H1 (cell line): ENCODE measurements at regions not wholly inside any gene's neighbourhood (a gene's known extent, or its start where the extent isn't known, plus 50 kb on each side); places are given as distances from the start of the nearest gene placed in this dataset.

Experiments
- CBX5 ChIP-seq: fragments of 300-800, 300-1000 bp; sonication (generic); IDR thresholded peaks from 2 replicates; pipeline ENCODE4 v1.7.1; 2016; ENCODE audit warnings: antibody characterized with exemption, low read length, low read depth
- CHD1 ChIP-seq: IDR thresholded peaks from 2 replicates; pipeline ENCODE4 v1.6.1; 2012; ENCODE audit warnings: low read depth, low read length, improper control_type of control experiment
- CREB1 ChIP-seq: IDR thresholded peaks from 2 replicates; pipeline ENCODE4 v1.6.1; 2012; ENCODE audit warnings: inconsistent platforms
- CTBP2 ChIP-seq: IDR thresholded peaks from 2 replicates; pipeline ENCODE4 v1.7.0; 2011; ENCODE audit warnings: borderline replicate concordance, mild to moderate bottlenecking, moderate library complexity, mixed read lengths, low read length; ENCODE audit not compliant: insufficient read depth, insufficient read length
- EP300 ChIP-seq, 2 experiments: IDR thresholded peaks; 1 replicate in 1 of 2; 2 replicates in 1 of 2; pipeline ENCODE4 v1.6.1; 2011 to 2012; ENCODE audit warnings: low read depth in 2 of 2, low read length in 2 of 2, mild to moderate bottlenecking in 2 of 2, borderline replicate concordance in 1 of 2, inconsistent platforms in 1 of 2, moderate library complexity in 1 of 2
- FOSL1 ChIP-seq: IDR thresholded peaks from 2 replicates; pipeline ENCODE4 v1.6.1; 2011; ENCODE audit warnings: mild to moderate bottlenecking, low read depth, low read length, moderate library complexity; ENCODE audit not compliant: insufficient read depth
- GABPA ChIP-seq: IDR thresholded peaks from 2 replicates; pipeline ENCODE4 v1.6.1; 2011; ENCODE audit warnings: mild to moderate bottlenecking, low read length, moderate library complexity, borderline replicate concordance; ENCODE audit not compliant: insufficient read depth
- HDAC6 ChIP-seq: IDR thresholded peaks from one replicate; pipeline ENCODE4 v1.7.1; 2012; ENCODE audit warnings: low read depth, mild to moderate bottlenecking, inconsistent platforms, low read length, moderate library complexity
- JUN ChIP-seq: IDR thresholded peaks from 2 replicates; pipeline ENCODE4 v1.6.1; 2011; ENCODE audit warnings: low read depth, mild to moderate bottlenecking, improper control_type of control experiment, low read length
- KDM1A ChIP-seq: fragments of 200-600, 300-600 bp; sonication (generic); IDR thresholded peaks from 2 replicates; pipeline ENCODE4 v1.7.1; 2016; ENCODE audit warnings: mild to moderate bottlenecking, low read length, borderline replicate concordance
- KDM5A ChIP-seq: fragments of 200-600 bp; IDR thresholded peaks from 2 replicates; pipeline ENCODE4 v1.7.1; 2012; ENCODE audit warnings: mild to moderate bottlenecking, low read length, inconsistent platforms, mixed read lengths
- MAFK ChIP-seq: IDR thresholded peaks from 2 replicates; pipeline ENCODE4 v1.6.1; 2012; ENCODE audit warnings: low read depth, mild to moderate bottlenecking, improper control_type of control experiment, low read length
- POLR2AphosphoS5 ChIP-seq: IDR thresholded peaks from 2 replicates; pipeline ENCODE4 v1.6.1; 2011; ENCODE audit warnings: low read depth, low read length
- POU5F1 ChIP-seq: IDR thresholded peaks from 2 replicates; pipeline ENCODE4 v1.6.1; 2011; ENCODE audit warnings: low read depth, mild to moderate bottlenecking, low read length, moderate library complexity
- RAD21 ChIP-seq, 2 experiments: IDR thresholded peaks in 1 of 2; conservative IDR thresholded peaks in 1 of 2; 2 replicates each; pipeline ENCODE4 v1.6.1; 2011; ENCODE audit warnings: low read depth in 2 of 2, low read length in 2 of 2, improper control_type of control experiment in 1 of 2, inconsistent platforms in 1 of 2, mild to moderate bottlenecking in 1 of 2, moderate library complexity in 1 of 2
- SAP30 ChIP-seq: fragments of 300-600 bp; sonication (generic); IDR thresholded peaks from 2 replicates; pipeline ENCODE4 v1.7.1; 2012; ENCODE audit warnings: low read length, moderate library complexity, mild to moderate bottlenecking, inconsistent platforms; ENCODE audit not compliant: insufficient read depth, insufficient replicate concordance
- SP1 ChIP-seq: IDR thresholded peaks from 2 replicates; pipeline ENCODE4 v1.6.1; 2011; ENCODE audit warnings: low read depth, low read length
- SP4 ChIP-seq: IDR thresholded peaks from 2 replicates; pipeline ENCODE4 v1.6.1; 2012; ENCODE audit warnings: low read length, inconsistent platforms
- SUZ12 ChIP-seq: fragments of 200-600 bp; sonication (generic); IDR thresholded peaks from 2 replicates; pipeline ENCODE4 v1.6.1; 2012; ENCODE audit warnings: mild to moderate bottlenecking, inconsistent platforms, low read length, moderate library complexity, mixed read lengths
- TBP ChIP-seq: IDR thresholded peaks from 2 replicates; pipeline ENCODE4 v1.6.1; 2011; ENCODE audit warnings: low read depth, low read length, improper control_type of control experiment
- TF ChIP-seq, protein P1 (sequence below): IDR thresholded peaks from 2 replicates; pipeline ENCODE4 v1.6.1; 2012; ENCODE audit warnings: inconsistent platforms
- TF ChIP-seq, protein P2 (sequence below): IDR thresholded peaks from 2 replicates; pipeline ENCODE4 v1.6.1; 2011; ENCODE audit warnings: low read depth, mild to moderate bottlenecking, low read length; ENCODE audit not compliant: insufficient read depth
- TF ChIP-seq, protein P3 (sequence below): IDR thresholded peaks from 2 replicates; pipeline ENCODE4 v1.6.1; 2012; ENCODE audit warnings: inconsistent platforms

DNA sequence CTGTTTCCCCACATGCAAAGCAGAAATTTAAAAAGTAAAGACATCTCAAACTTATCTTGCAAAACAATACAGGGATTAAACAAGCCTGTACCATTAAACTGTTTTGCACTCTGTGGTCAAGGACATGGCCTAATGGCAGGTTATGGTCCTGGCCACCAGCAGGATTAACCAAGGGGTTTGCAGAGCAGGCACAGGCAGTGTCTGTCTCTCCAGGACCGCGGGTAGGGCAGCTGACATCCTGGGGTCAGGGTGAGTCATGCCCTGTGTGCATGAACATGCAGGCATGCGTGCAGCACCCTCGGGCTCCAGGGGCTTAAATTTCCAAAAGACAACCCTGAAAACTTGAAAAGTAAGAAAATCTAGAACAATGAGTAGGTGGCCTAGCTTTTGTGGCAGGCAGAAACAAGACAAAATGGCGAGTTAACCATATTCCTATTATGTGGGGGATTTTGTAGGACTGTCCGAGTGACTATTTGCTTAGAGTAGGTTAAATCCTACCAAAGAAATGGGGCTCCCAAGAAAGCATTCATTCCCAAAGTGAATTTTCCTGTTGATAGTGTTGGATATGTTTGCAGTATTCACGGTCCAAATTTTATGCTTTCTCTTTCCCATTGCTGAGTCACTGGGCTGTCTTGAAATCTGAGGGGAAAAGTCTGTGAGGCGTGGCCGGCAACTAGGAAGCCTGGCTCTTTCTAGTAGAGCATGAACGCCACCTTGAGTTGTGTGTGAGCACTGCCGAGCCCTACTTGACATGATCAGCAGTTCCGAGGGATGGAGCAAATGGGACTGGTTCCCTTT lies 158.4 kb upstream of the FAM20A start (continued):
- 0 out of 2 replicates have a peak, but pooled peaks have one; percentile 27 for TF ChIP-seq SP1
- no peak for TF ChIP-seq GABPA
- TF ChIP-seq, protein P1, sequence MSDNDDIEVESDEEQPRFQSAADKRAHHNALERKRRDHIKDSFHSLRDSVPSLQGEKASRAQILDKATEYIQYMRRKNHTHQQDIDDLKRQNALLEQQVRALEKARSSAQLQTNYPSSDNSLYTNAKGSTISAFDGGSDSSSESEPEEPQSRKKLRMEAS, result peak; percentile 41; the same call in 1 of the 2 replicates
- TF ChIP-seq SP4, result no peak
- 0 out of 2 replicates have a peak, but pooled peaks have one; percentile 5 for TF ChIP-seq CREB1
- TF ChIP-seq CTBP2, result no peak
- no peak for TF ChIP-seq FOSL1
- no peak for TF ChIP-seq JUN
- no peak for TF ChIP-seq EP300 (IDR thresholded peaks at IDR 0.05; ENCODE audit: borderline replicate concordance in 1 of 2, low read depth in 2 of 2, low read length in 2 of 2)
- TF ChIP-seq, protein P2, sequence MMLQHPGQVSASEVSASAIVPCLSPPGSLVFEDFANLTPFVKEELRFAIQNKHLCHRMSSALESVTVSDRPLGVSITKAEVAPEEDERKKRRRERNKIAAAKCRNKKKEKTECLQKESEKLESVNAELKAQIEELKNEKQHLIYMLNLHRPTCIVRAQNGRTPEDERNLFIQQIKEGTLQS, result no peak
- peak; percentile 95 for TF ChIP-seq TBP
- TF ChIP-seq, protein P3, sequence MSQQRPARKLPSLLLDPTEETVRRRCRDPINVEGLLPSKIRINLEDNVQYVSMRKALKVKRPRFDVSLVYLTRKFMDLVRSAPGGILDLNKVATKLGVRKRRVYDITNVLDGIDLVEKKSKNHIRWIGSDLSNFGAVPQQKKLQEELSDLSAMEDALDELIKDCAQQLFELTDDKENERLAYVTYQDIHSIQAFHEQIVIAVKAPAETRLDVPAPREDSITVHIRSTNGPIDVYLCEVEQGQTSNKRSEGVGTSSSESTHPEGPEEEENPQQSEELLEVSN, result no peak
- TF ChIP-seq CHD1, result no peak
- no peak for TF ChIP-seq CBX5
- TF ChIP-seq HDAC6, result no peak
- no peak for TF ChIP-seq SAP30
- TF ChIP-seq SUZ12, result no peak
- no peak; the same call in 1 of the 2 replicates for TF ChIP-seq POLR2AphosphoS5
- TF ChIP-seq KDM1A, result 0 out of 2 replicates have a peak, but pooled peaks have one; percentile 7
- peak; percentile 100 for TF ChIP-seq RAD21 (IDR thresholded peaks at IDR 0.05 in 1 of 2, conservative IDR thresholded peaks at IDR 0.05 in 1 of 2; ENCODE audit: low read depth in 2 of 2, low read length in 2 of 2)
- no peak for TF ChIP-seq POU5F1
- peak; percentile 89 for TF ChIP-seq MAFK
- no peak for TF ChIP-seq KDM5A
